WTC11 (cell line): ENCODE measurements at regions not wholly inside any gene's neighbourhood (a gene's known extent, or its start where the extent isn't known, plus 50 kb on each side); places are given as distances from the start of the nearest gene placed in this dataset.

Experiments used
- ATAC-seq: fragments of 200-7000 bp; cut with Tn5 transposase; 2 replicates; pipeline ENCODE4 v1.10.0; 2021; ENCODE audit warnings: mild to moderate bottlenecking, moderate library complexity
- CTCF ChIA-PET: fragments of 300-600 bp; sonication (Branson Sonifier 250); formaldehyde crosslinking; loops from one replicate; lab custom pipeline; 2021; ENCODE audit warnings: antibody characterized with exemption; lab: Charles Lee
- POLR2A ChIA-PET: fragments of 350-600 bp; sonication (Branson Sonifier 250); formaldehyde crosslinking; loops from one replicate; lab custom pipeline; 2021; ENCODE audit warnings: antibody characterized with exemption; lab: Charles Lee
- DNase-seq: peaks from one replicate; pipeline ENCODE4 v3.0.0; 2021; ENCODE audit warnings: low spot score
- H3K27ac Mint-ChIP-seq: 2 replicates; pipeline ENCODE4 v1.8.0; 2021; ENCODE audit warnings: mixed read lengths
- H3K27me3 Mint-ChIP-seq: 2 replicates; pipeline ENCODE4 v1.8.0; 2021; ENCODE audit warnings: low read depth, mild to moderate bottlenecking, moderate library complexity, mixed read lengths
- H3K36me3 Mint-ChIP-seq: 2 replicates; pipeline ENCODE4 v1.8.0; 2021; ENCODE audit warnings: mixed read lengths
- H3K4me1 Mint-ChIP-seq: 2 replicates; pipeline ENCODE4 v1.8.0; 2022; ENCODE audit warnings: mixed read lengths
- H3K4me3 Mint-ChIP-seq: 2 replicates; pipeline ENCODE4 v1.8.0; 2021; ENCODE audit warnings: mild to moderate bottlenecking, moderate library complexity, mixed read lengths
- H3K9me3 Mint-ChIP-seq: 2 replicates; pipeline ENCODE4 v1.8.0; 2021; ENCODE audit warnings: mixed read lengths
- CREB1 ChIP-seq: sonication (generic); formaldehyde crosslinking; IDR thresholded peaks from 2 replicates; pipeline ENCODE4 v1.8.0; 2023; ENCODE audit warnings: mild to moderate bottlenecking, missing genetic modification reagents
- ETV6 ChIP-seq: sonication (generic); formaldehyde crosslinking; IDR thresholded peaks from 2 replicates; pipeline ENCODE4 v1.8.1; 2022; ENCODE audit warnings: mild to moderate bottlenecking, missing genetic modification reagents
- FOXP1 ChIP-seq: sonication (generic); formaldehyde crosslinking; IDR thresholded peaks from 2 replicates; pipeline ENCODE4 v1.8.0; 2022; ENCODE audit warnings: missing genetic modification reagents, mild to moderate bottlenecking, moderate library complexity, borderline replicate concordance
- GRHL2 ChIP-seq: fragments of 250-450 bp; sonication (Bioruptor Pico); IDR thresholded peaks from 2 replicates; pipeline ENCODE4 v1.8.0; 2022; ENCODE audit warnings: mild to moderate bottlenecking, moderate library complexity; ENCODE audit not compliant: insufficient replicate concordance, severe bottlenecking
- HMGA2 ChIP-seq: fragments of 250-450 bp; sonication (Bioruptor Pico); IDR thresholded peaks from 2 replicates; pipeline ENCODE4 v1.4.0; 2021; ENCODE audit warnings: mild to moderate bottlenecking, moderate library complexity
- MXD4 ChIP-seq: fragments of 250-450 bp; sonication (Bioruptor Pico); IDR thresholded peaks from 2 replicates; pipeline ENCODE4 v1.8.0; 2021; ENCODE audit warnings: mild to moderate bottlenecking, moderate library complexity, borderline replicate concordance
- RELA ChIP-seq: sonication (generic); formaldehyde crosslinking; IDR thresholded peaks from 2 replicates; pipeline ENCODE4 v1.8.1; 2022; ENCODE audit warnings: missing genetic modification reagents, mild to moderate bottlenecking, borderline replicate concordance
- SMAD4 ChIP-seq: sonication (generic); formaldehyde crosslinking; IDR thresholded peaks from 2 replicates; pipeline ENCODE4 v1.8.0; 2022; ENCODE audit warnings: mild to moderate bottlenecking, missing genetic modification reagents
- SOX15 ChIP-seq: fragments of 250-450 bp; sonication (Bioruptor Pico); IDR thresholded peaks from 2 replicates; pipeline ENCODE4 v1.9.0; 2021; ENCODE audit warnings: mild to moderate bottlenecking
- TCF7 ChIP-seq: sonication (generic); formaldehyde crosslinking; IDR thresholded peaks from 2 replicates; pipeline ENCODE4 v1.8.0; 2022; ENCODE audit warnings: mild to moderate bottlenecking, low read depth, missing genetic modification reagents, moderate library complexity
- ZBTB21 ChIP-seq: sonication (generic); formaldehyde crosslinking; IDR thresholded peaks from 2 replicates; pipeline ENCODE4 v1.8.1; 2023; ENCODE audit warnings: mild to moderate bottlenecking, missing genetic modification reagents, borderline replicate concordance
- ZNF317 ChIP-seq: sonication (generic); formaldehyde crosslinking; IDR thresholded peaks from 2 replicates; pipeline ENCODE4 v1.8.1; 2023; ENCODE audit warnings: low read depth, mild to moderate bottlenecking, moderate library complexity, missing genetic modification reagents, borderline replicate concordance
- ZNF423 ChIP-seq: fragments of 250-450 bp; sonication (Bioruptor Pico); IDR thresholded peaks from 2 replicates; pipeline ENCODE4 v2.1.2; 2022; ENCODE audit warnings: mild to moderate bottlenecking, moderate library complexity
- TF ChIP-seq, protein P1 (sequence below): fragments of 250-450 bp; sonication (Bioruptor Pico); IDR thresholded peaks from 2 replicates; pipeline ENCODE4 v1.9.0; 2021; ENCODE audit warnings: moderate library complexity, mild to moderate bottlenecking, inconsistent platforms, borderline replicate concordance
- TF ChIP-seq, protein P2 (sequence below): fragments of 250-450 bp; sonication (Bioruptor Pico); IDR thresholded peaks from 2 replicates; pipeline ENCODE4 v1.9.0; 2021; ENCODE audit warnings: mild to moderate bottlenecking, borderline replicate concordance
- TF ChIP-seq, protein P3 (sequence below): sonication (generic); formaldehyde crosslinking; IDR thresholded peaks from 2 replicates; pipeline ENCODE4 v1.8.1; 2022; ENCODE audit warnings: low read depth, missing genetic modification reagents, borderline replicate concordance
- TF ChIP-seq, protein P4 (sequence below): sonication (generic); formaldehyde crosslinking; conservative IDR thresholded peaks from 2 replicates; pipeline ENCODE4 v1.8.1; 2023; ENCODE audit warnings: mild to moderate bottlenecking, low read depth, missing genetic modification reagents, moderate library complexity
- TF ChIP-seq, protein P5 (sequence below): sonication (generic); formaldehyde crosslinking; IDR thresholded peaks from 2 replicates; pipeline ENCODE4 v1.8.1; 2022; ENCODE audit warnings: mild to moderate bottlenecking, moderate library complexity, missing genetic modification reagents
- TF ChIP-seq, protein P6 (sequence below): sonication (generic); formaldehyde crosslinking; IDR thresholded peaks from 2 replicates; pipeline ENCODE4 v1.8.1; 2023; ENCODE audit warnings: mild to moderate bottlenecking, missing genetic modification reagents
- TF ChIP-seq, protein P7 (sequence below): fragments of 200-600 bp; IDR thresholded peaks from 2 replicates; pipeline ENCODE4 v1.8.0; 2022; ENCODE audit warnings: antibody characterized with exemption

DNA sequence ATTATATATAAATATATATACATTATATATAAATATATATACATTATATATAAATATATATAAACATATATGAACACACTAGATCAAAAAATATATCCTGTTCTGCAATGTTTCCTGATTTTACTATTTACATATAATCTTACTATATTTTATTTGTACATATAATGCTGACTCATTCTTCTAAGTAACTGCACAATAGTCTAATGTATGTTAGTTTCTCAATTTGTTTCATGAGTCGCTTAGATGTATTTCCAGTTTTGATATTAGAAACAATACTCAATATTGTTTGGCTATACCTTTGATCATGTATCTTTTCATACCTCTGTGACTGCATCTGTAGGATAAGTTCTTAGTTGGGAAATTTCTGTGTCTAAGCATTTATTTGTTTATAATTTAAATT is 669.9 kb upstream of the CCDC54 start:
- no peak for ATAC-seq
- H3K4me3 Mint-ChIP-seq, result no peak overlapping the region
- H3K36me3 Mint-ChIP-seq, result no peaks in the 10 kb centered on the region
- no peak for DNase-seq
- TF ChIP-seq, protein P1, sequence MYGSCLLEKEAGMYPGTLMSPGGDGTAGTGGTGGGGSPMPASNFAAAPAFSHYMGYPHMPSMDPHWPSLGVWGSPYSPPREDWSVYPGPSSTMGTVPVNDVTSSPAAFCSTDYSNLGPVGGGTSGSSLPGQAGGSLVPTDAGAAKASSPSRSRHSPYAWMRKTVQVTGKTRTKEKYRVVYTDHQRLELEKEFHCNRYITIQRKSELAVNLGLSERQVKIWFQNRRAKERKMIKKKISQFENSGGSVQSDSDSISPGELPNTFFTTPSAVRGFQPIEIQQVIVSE, result no peak
- no peak for TF ChIP-seq ZNF423 (CRISPR knock-in tag)
- TF ChIP-seq, protein P2, sequence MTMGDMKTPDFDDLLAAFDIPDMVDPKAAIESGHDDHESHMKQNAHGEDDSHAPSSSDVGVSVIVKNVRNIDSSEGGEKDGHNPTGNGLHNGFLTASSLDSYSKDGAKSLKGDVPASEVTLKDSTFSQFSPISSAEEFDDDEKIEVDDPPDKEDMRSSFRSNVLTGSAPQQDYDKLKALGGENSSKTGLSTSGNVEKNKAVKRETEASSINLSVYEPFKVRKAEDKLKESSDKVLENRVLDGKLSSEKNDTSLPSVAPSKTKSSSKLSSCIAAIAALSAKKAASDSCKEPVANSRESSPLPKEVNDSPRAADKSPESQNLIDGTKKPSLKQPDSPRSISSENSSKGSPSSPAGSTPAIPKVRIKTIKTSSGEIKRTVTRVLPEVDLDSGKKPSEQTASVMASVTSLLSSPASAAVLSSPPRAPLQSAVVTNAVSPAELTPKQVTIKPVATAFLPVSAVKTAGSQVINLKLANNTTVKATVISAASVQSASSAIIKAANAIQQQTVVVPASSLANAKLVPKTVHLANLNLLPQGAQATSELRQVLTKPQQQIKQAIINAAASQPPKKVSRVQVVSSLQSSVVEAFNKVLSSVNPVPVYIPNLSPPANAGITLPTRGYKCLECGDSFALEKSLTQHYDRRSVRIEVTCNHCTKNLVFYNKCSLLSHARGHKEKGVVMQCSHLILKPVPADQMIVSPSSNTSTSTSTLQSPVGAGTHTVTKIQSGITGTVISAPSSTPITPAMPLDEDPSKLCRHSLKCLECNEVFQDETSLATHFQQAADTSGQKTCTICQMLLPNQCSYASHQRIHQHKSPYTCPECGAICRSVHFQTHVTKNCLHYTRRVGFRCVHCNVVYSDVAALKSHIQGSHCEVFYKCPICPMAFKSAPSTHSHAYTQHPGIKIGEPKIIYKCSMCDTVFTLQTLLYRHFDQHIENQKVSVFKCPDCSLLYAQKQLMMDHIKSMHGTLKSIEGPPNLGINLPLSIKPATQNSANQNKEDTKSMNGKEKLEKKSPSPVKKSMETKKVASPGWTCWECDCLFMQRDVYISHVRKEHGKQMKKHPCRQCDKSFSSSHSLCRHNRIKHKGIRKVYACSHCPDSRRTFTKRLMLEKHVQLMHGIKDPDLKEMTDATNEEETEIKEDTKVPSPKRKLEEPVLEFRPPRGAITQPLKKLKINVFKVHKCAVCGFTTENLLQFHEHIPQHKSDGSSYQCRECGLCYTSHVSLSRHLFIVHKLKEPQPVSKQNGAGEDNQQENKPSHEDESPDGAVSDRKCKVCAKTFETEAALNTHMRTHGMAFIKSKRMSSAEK (CRISPR knock-in tag), result no peak
- no peak for TF ChIP-seq ETV6
- TF ChIP-seq GRHL2 (CRISPR knock-in tag), result no peak
- TF ChIP-seq ZNF317, result no peak
- TF ChIP-seq, protein P3, sequence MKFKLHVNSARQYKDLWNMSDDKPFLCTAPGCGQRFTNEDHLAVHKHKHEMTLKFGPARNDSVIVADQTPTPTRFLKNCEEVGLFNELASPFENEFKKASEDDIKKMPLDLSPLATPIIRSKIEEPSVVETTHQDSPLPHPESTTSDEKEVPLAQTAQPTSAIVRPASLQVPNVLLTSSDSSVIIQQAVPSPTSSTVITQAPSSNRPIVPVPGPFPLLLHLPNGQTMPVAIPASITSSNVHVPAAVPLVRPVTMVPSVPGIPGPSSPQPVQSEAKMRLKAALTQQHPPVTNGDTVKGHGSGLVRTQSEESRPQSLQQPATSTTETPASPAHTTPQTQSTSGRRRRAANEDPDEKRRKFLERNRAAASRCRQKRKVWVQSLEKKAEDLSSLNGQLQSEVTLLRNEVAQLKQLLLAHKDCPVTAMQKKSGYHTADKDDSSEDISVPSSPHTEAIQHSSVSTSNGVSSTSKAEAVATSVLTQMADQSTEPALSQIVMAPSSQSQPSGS (CRISPR knock-in tag), result no peak
- no peak for TF ChIP-seq MXD4
- TF ChIP-seq, protein P4, sequence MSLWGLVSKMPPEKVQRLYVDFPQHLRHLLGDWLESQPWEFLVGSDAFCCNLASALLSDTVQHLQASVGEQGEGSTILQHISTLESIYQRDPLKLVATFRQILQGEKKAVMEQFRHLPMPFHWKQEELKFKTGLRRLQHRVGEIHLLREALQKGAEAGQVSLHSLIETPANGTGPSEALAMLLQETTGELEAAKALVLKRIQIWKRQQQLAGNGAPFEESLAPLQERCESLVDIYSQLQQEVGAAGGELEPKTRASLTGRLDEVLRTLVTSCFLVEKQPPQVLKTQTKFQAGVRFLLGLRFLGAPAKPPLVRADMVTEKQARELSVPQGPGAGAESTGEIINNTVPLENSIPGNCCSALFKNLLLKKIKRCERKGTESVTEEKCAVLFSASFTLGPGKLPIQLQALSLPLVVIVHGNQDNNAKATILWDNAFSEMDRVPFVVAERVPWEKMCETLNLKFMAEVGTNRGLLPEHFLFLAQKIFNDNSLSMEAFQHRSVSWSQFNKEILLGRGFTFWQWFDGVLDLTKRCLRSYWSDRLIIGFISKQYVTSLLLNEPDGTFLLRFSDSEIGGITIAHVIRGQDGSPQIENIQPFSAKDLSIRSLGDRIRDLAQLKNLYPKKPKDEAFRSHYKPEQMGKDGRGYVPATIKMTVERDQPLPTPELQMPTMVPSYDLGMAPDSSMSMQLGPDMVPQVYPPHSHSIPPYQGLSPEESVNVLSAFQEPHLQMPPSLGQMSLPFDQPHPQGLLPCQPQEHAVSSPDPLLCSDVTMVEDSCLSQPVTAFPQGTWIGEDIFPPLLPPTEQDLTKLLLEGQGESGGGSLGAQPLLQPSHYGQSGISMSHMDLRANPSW (CRISPR knock-in tag), result no peak
- no peak for TF ChIP-seq HMGA2 (CRISPR knock-in tag)
- no peak for TF ChIP-seq CREB1 (CRISPR knock-in tag)
- TF ChIP-seq, protein P5, sequence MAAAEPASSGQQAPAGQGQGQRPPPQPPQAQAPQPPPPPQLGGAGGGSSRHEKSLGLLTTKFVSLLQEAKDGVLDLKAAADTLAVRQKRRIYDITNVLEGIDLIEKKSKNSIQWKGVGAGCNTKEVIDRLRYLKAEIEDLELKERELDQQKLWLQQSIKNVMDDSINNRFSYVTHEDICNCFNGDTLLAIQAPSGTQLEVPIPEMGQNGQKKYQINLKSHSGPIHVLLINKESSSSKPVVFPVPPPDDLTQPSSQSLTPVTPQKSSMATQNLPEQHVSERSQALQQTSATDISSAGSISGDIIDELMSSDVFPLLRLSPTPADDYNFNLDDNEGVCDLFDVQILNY (CRISPR knock-in tag), result no peak
- TF ChIP-seq, protein P6, sequence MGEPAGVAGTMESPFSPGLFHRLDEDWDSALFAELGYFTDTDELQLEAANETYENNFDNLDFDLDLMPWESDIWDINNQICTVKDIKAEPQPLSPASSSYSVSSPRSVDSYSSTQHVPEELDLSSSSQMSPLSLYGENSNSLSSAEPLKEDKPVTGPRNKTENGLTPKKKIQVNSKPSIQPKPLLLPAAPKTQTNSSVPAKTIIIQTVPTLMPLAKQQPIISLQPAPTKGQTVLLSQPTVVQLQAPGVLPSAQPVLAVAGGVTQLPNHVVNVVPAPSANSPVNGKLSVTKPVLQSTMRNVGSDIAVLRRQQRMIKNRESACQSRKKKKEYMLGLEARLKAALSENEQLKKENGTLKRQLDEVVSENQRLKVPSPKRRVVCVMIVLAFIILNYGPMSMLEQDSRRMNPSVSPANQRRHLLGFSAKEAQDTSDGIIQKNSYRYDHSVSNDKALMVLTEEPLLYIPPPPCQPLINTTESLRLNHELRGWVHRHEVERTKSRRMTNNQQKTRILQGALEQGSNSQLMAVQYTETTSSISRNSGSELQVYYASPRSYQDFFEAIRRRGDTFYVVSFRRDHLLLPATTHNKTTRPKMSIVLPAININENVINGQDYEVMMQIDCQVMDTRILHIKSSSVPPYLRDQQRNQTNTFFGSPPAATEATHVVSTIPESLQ (CRISPR knock-in tag), result no peak
- TF ChIP-seq, protein P7, sequence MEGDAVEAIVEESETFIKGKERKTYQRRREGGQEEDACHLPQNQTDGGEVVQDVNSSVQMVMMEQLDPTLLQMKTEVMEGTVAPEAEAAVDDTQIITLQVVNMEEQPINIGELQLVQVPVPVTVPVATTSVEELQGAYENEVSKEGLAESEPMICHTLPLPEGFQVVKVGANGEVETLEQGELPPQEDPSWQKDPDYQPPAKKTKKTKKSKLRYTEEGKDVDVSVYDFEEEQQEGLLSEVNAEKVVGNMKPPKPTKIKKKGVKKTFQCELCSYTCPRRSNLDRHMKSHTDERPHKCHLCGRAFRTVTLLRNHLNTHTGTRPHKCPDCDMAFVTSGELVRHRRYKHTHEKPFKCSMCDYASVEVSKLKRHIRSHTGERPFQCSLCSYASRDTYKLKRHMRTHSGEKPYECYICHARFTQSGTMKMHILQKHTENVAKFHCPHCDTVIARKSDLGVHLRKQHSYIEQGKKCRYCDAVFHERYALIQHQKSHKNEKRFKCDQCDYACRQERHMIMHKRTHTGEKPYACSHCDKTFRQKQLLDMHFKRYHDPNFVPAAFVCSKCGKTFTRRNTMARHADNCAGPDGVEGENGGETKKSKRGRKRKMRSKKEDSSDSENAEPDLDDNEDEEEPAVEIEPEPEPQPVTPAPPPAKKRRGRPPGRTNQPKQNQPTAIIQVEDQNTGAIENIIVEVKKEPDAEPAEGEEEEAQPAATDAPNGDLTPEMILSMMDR, result no peak
- TF ChIP-seq SOX15 (CRISPR knock-in tag), result no peak
- TF ChIP-seq SMAD4 (CRISPR knock-in tag), result no peak
- no peak for TF ChIP-seq RELA (CRISPR knock-in tag)
- no peak for TF ChIP-seq ZBTB21
- no peak for TF ChIP-seq TCF7 (CRISPR knock-in tag)
- TF ChIP-seq FOXP1, result no peak
- TF ChIP-seq, all 79 proteins: peak for 0
- Mint-ChIP-seq H3K27me3 (no peaks in the 10 kb centered on the region), H3K4me1 (no peaks in the 10 kb centered on the region), H3K27ac (no peak overlapping the region), H3K9me3 (no peaks in the 10 kb centered on the region)
- ChIA-PET POLR2A (no interaction called here), CTCF (no interaction called here)
